ENCODE measurements at regions not wholly inside any gene's neighbourhood (a gene's known extent, or its start where the extent isn't known, plus 50 kb on each side); places are given as distances from the start of the nearest gene placed in this dataset.
"Not testable (repeated sequence)": the region's sequence is repeated elsewhere in the genome, so short reads cannot be mapped to it uniquely, and the experiment has no call there.

GRCh38 chr13:84579901-84580300 lies 697.6 kb upstream of the SLITRK1 start:
- DNase-seq (ENCODE audit: low spot score), result not testable (repeated sequence)

GRCh38 chr13:84574851-84575250 lies 692.6 kb upstream of the SLITRK1 start:
- no peak for DNase-seq (ENCODE audit: low spot score)

GRCh38 chr13:84571264-84571663 lies 689.0 kb upstream of the SLITRK1 start:
- no peak for DNase-seq (ENCODE audit: low spot score)

GRCh38 chr13:84570831-84571230 lies 688.6 kb upstream of the SLITRK1 start:
- no peak for DNase-seq (ENCODE audit: low spot score)

DNA sequence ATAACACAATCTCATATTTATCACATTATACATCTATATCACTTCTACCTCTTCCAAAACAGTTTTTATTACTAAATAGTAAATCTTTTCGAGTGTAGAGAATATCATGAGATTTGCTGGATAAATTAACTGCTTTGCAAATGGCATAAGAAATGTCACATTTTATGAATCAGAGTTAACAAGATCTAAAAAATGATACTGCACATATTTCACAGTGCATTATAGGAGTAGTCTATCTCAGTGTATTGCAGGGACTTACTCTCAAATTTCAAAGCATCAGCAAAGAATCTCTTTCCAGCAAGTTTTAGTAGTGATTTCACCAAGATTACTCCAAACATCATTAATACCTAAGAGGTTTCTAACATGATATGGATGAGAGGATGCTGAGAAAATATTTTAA lies 687.1 kb upstream of the SLITRK1 start:
- DNase-seq (ENCODE audit: low spot score), result no peak

- DNase-seq (ENCODE audit: low spot score), result no peak
These were observed 685.6 kb upstream of the SLITRK1 start for GRCh38 chr13:84567848-84568247.

GRCh38 chr13:84566780-84567179 lies 684.5 kb upstream of the SLITRK1 start:
- no peak for DNase-seq (ENCODE audit: low spot score)

DNA sequence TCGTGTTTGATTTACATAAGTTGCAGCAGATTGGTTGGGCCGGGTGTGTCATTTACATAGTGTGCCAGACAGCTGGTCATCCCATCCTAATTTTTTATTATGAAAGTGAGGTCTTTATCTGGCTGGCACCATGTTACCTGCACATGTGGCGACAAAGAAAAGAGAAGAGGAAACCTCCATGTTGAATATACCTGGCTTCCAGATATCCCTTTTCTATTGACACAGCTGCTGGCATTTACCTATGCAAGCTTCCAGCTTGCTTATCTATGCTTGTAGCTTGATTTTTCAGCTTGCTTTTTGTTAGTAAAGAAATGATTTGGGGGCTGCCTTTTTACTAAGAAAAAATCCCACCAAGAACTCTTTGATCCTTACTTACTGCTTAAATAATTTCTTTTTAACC lies 681.3 kb upstream of the SLITRK1 start:
- no peak for DNase-seq (ENCODE audit: low spot score)

GRCh38 chr13:84553227-84553626 lies 671.0 kb upstream of the SLITRK1 start:
- DNase-seq (ENCODE audit: low spot score), result no peak

DNA sequence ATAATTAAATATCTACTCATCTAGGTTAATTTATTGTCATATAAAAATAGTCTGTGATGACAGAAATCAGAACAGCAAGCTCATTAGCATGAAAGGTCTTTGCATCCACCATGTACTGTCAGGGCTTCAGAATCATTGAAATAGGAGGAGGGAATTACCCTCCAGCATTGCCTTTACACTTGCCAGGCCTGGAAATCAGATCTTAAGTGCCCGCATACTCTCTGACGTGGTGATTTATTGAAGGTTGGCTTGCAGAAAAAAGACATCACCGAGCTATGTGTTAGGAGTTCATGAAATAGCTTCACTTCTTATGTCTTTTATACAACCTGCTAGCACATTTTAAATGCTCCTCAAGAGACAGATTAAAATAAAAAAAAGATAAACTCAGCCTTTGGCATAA lies 661.7 kb upstream of the SLITRK1 start:
- no peak for DNase-seq (ENCODE audit: low spot score)

DNA sequence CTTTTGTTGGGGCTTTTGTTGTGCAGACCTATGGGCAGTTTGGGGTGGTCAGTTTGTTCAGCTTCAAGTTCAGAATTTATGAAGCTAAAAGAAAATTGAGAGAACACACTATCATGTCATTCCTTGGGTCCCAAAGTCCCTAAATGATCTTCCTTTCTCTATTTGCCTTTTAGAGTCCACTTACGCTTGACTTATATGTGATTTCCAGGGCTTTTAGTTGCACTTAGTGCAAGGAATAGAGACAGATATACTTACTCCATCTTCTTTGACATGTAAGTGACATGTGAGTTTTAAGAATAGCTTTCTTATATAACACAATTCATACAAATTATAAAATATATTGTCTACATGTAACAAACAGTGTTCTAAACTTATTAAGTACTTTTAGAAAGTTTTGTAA lies 660.1 kb upstream of the SLITRK1 start:
- no peak for DNase-seq (ENCODE audit: low spot score)

DNA sequence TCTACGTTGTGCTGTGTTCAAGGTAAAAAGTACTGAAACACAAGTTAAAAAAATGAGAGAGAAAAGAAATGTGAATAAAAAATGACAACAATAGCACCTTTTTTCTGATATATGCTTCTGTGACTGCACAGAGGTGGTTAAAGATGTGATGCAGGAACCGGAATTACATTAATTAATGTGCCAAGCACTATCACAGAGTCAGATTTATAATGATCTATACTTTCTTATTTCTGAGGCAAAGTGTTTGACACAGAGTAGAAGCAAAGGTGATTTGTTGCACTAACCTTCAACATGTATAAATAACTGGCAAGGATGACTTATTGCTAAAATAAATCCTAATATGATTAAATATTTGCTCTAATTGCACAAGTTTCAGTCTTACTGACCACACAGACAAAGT lies 654.6 kb upstream of the SLITRK1 start:
- no peak for DNase-seq (ENCODE audit: low spot score)

DNA sequence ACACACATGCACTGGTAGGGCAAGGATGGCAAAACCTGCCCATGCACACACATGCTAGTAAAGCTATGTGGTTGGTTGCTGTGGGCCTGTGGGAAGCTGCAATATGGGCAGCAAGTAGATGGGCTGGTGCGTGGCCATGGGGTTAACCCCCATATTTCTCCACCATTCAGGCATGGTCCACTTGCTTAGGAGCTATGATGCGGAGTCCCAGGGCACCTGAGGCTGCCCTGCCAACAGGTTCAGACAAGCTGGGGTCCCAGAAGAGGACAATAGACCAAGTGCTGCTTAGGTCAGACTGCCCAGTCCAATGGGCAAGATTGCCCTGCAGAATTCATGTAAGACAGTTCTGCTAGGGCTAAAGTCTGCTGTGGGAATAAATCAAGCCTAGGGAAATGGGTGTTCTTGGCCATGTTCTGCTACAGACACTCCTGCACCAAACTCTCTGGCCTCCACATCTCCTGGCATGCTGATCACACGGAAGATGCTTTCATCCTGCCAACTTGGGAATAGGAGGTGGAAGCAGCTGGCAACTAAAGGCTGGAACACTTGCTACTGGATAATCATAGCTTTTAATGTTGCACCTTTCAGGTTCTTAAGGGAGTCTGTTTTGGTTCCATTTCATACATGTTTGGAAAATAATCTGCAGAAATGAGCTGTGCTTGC lies 646.3 kb upstream of the SLITRK1 start:
- DNase-seq (ENCODE audit: low spot score), result no peak

DNA sequence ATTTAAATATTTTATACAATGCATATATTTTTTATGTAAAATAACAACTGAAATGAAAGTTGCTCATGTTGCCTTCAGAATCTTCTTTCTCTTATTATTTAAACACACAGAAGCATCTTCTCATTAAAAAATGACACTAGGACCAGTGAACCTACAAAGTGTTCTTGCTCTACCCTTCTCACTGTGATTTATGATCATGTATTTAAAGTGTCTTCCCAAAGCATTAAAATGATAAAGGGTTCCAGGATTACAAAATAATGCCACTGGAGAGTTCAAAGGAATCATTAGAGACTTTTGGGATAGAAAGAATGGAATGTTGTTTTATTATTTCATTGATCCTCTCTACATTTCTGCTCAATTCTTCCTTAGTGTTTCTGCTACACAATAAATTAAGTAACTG lies 643.6 kb upstream of the SLITRK1 start:
- DNase-seq (ENCODE audit: low spot score), result no peak

GRCh38 chr13:84524586-84524985 lies 642.3 kb upstream of the SLITRK1 start:
- no peak for DNase-seq (ENCODE audit: low spot score)

DNA sequence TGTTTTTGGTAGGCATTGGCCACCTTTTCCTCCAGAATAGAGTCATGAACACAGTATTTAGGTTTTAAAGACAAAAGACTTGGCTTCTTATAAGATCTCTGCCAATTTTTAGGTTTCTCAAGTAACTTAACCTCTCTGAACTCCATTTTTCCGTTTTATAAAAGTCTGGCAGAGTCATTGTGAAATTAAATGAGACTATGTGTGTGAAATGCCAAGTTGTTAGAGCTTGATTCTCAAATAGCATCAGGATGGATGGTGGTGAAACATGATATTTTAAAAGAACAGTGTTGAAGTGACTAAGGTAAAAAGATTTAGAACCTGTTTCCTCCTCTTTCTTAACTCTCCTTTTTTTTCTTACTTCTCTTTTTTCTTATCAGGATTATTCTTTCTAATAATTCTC lies 617.7 kb upstream of the SLITRK1 start:
- no peak for DNase-seq (ENCODE audit: low spot score)

GRCh38 chr13:84497613-84498012 lies 615.3 kb upstream of the SLITRK1 start:
- no peak for DNase-seq (ENCODE audit: low spot score)

GRCh38 chr13:84491952-84492351 lies 609.7 kb upstream of the SLITRK1 start:
- DNase-seq (ENCODE audit: low spot score), result no peak

- DNase-seq (ENCODE audit: low spot score), result no peak
These were observed 605.5 kb upstream of the SLITRK1 start for GRCh38 chr13:84487752-84488151.

- no peak for DNase-seq (ENCODE audit: low spot score)
These were observed 599.7 kb upstream of the SLITRK1 start for GRCh38 chr13:84481958-84482357.

DNA sequence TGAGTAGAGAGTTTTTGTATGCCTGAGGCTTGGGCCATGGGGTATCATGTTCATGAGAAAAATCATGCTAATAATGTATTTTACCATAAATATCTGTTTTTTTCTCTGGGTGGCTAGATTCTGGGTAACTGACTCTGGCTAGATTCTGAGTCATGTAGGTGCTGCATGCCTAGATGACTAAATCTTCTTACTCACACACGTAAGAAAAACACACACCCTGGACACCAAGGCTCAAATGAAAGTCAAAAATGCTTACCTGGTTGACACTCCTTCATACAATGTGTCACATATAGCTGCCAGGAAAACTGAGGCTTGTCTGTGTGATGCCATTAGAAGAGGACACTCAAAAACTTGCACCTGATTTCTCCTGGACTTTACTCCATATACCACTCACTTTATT lies 597.4 kb upstream of the SLITRK1 start:
- DNase-seq (ENCODE audit: low spot score), result no peak

DNA sequence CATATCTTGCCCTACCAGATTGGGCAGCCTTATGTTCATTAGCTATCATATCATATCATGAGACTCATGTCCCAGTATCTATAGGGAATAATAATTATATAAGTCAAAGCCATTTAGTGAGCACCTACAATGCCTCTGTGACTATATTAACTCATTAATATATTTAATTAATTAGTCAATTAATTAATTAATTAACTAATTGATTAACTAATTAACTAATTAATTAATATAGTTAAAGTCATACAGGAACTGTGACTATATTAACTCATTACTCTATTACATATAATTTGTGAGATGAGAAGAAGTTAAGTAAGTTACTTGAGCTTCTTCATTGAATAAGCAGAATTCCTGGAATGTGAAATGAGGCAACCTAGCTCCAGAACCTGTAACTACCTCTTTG lies 588.3 kb upstream of the SLITRK1 start:
- no peak for DNase-seq (ENCODE audit: low spot score)

DNA sequence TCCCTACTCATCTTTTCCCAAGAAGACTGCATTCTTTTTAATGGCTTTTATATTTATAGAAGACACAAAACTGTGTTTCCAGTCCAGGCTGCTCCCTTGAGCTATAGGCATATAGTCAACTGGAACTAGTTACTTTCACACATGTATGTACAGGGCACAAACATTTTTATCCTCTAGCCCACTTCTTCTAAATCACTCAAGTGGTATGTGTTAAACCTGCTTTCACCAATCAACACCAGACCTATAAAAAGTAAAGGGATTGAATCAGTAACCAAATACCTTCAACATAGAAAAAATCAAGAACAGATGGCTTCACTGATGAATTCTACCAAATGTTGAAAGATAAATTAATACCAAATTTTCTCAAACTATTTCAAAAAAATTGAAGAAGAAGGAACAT lies 584.2 kb upstream of the SLITRK1 start:
- DNase-seq (ENCODE audit: low spot score), result no peak

GRCh38 chr13:84460989-84461388 lies 578.7 kb upstream of the SLITRK1 start:
- DNase-seq (ENCODE audit: low spot score), result no peak
